Mesendoderm (in vitro differentiated cells): ENCODE measurements at regions not wholly inside any gene's neighbourhood (a gene's known extent, or its start where the extent isn't known, plus 50 kb on each side); places are given as distances from the start of the nearest gene placed in this dataset.

Source experiments
- DNase-seq: peaks from one replicate; pipeline ENCODE4 v3.0.0; 2013
- H2AK5ac ChIP-seq: 2 replicates; pipeline ENCODE4 v1.6.1; 2013; ENCODE audit warnings: low read length, inconsistent platforms
- H2BK120ac ChIP-seq: 2 replicates; pipeline ENCODE4 v1.6.1; 2013; ENCODE audit warnings: low read depth, mild to moderate bottlenecking, low read length, moderate library complexity, mixed read lengths
- H2BK15ac ChIP-seq: replicated peaks from 2 replicates; pipeline ENCODE4 v1.6.1; 2013; ENCODE audit warnings: low read depth, mild to moderate bottlenecking, moderate library complexity
- H2BK5ac ChIP-seq: 2 replicates; pipeline ENCODE4 v1.6.1; 2013; ENCODE audit warnings: low read length, inconsistent platforms
- H3K18ac ChIP-seq: 2 replicates; pipeline ENCODE4 v1.6.1; 2013; ENCODE audit warnings: mild to moderate bottlenecking, low read length, mixed read lengths
- H3K23ac ChIP-seq: one replicate; pipeline ENCODE4 v1.6.1; 2013; ENCODE audit warnings: low read length
- H3K27ac ChIP-seq: 2 replicates; pipeline ENCODE4 v1.5.1; 2013; ENCODE audit warnings: low read depth, mild to moderate bottlenecking, inconsistent platforms, low read length, moderate library complexity
- H3K27me3 ChIP-seq: 2 replicates; pipeline ENCODE4 v1.6.1; 2013; ENCODE audit warnings: low read length, control low read depth, mild to moderate bottlenecking, inconsistent platforms; ENCODE audit not compliant: insufficient read depth, poor library complexity
- H3K36me3 ChIP-seq: 2 replicates; pipeline ENCODE4 v1.6.1; 2013; ENCODE audit warnings: low read length, inconsistent platforms; ENCODE audit not compliant: control insufficient read depth, insufficient read depth
- H3K4ac ChIP-seq: one replicate; pipeline ENCODE4 v1.6.1; 2013; ENCODE audit warnings: low read depth, mild to moderate bottlenecking, low read length, moderate library complexity
- H3K4me1 ChIP-seq: 2 replicates; pipeline ENCODE4 v1.6.1; 2013; ENCODE audit warnings: low read depth, low read length, inconsistent platforms; ENCODE audit not compliant: control insufficient read depth
- H3K4me2 ChIP-seq: 2 replicates; pipeline ENCODE4 v1.6.1; 2013; ENCODE audit warnings: low read length
- H3K4me3 ChIP-seq: 2 replicates; pipeline ENCODE4 v1.5.1; 2013; ENCODE audit warnings: mild to moderate bottlenecking, low read length
- H3K56ac ChIP-seq: one replicate; pipeline ENCODE4 v1.6.1; 2013; ENCODE audit warnings: low read length
- H3K79me1 ChIP-seq: 2 replicates; pipeline ENCODE4 v1.6.1; 2013; ENCODE audit warnings: low read length, inconsistent platforms
- H3K79me2 ChIP-seq: 2 replicates; pipeline ENCODE4 v1.6.1; 2013; ENCODE audit warnings: mild to moderate bottlenecking, low read length; ENCODE audit not compliant: control insufficient read depth, insufficient read depth
- H3K9ac ChIP-seq: 2 replicates; pipeline ENCODE4 v1.6.1; 2013; ENCODE audit warnings: low read length, inconsistent platforms
- H4K5ac ChIP-seq: one replicate; pipeline ENCODE4 v1.6.1; 2013; ENCODE audit warnings: low read length
- H4K8ac ChIP-seq: one replicate; pipeline ENCODE4 v1.6.1; 2013; ENCODE audit warnings: low read depth, mild to moderate bottlenecking, control low read depth, low read length, moderate library complexity
- WGBS: extraction: QIAGEN DNeasy Blood & Tissue Kit; methylation state at CpG from one replicate; pipeline ENCODE4 v1.1.7; 2013; ENCODE audit warnings: low lambda C conversion rate, missing lambda C conversion rate; ENCODE audit not compliant: insufficient coverage; ENCODE audit errors: extremely low coverage; 5-methylcytosine and 5-hydroxymethylcytosine counted together

- Histone ChIP-seq H3K79me2 (no peaks in the 10 kb centered on the region), H2BK5ac (peak overlapping the region; percentile 72), H3K4ac (no peak overlapping the region), H3K4me1 (no peaks in the 10 kb centered on the region), H2BK120ac (no peak overlapping the region), H2BK15ac (no peak overlapping the region), H3K56ac (peak overlapping the region; percentile 92), H3K27me3 (no peaks in the 10 kb centered on the region), H4K8ac (no peak overlapping the region), H3K4me3 (peak overlapping the region; percentile 77), H3K27ac (peak overlapping the region; percentile 52), H3K4me2 (peak overlapping the region; percentile 65), H3K36me3 (no peaks in the 10 kb centered on the region), H2AK5ac (no peak overlapping the region), H3K9ac (peak overlapping the region; percentile 75), H4K5ac (no peak overlapping the region), H3K79me1 (no peaks in the 10 kb centered on the region), H3K23ac (no peak overlapping the region), H3K18ac (no peak overlapping the region)
- no CpG with 5 or more reads among the region's 24 CpGs for WGBS
- peak; percentile 96 for DNase-seq
Observed at GRCh38 chr12:125983094-125983783, 918.0 kb downstream of the AACS start.

- no peaks in the 10 kb centered on the region for H3K79me2 ChIP-seq
- no CpG with 5 or more reads among the region's 14 CpGs for WGBS
Observed at GRCh38 chr12:125983784-125984500, 918.7 kb downstream of the AACS start.

GRCh38 chr12:125988545-125988944 is 923.3 kb downstream of the AACS start:
- Histone ChIP-seq H3K79me1 (no peaks in the 10 kb centered on the region), H3K27me3 (no peaks in the 10 kb centered on the region), H3K18ac (no peak overlapping the region), H3K79me2 (no peaks in the 10 kb centered on the region), H3K27ac (no peak overlapping the region), H2BK120ac (no peak overlapping the region), H3K36me3 (no peaks in the 10 kb centered on the region), H3K4me1 (no peaks in the 10 kb centered on the region), H3K4me2 (no peak overlapping the region), H3K4ac (no peak overlapping the region), H2AK5ac (no peak overlapping the region), H4K5ac (no peak overlapping the region), H2BK5ac (no peak overlapping the region), H3K9ac (no peak overlapping the region), H3K4me3 (no peak overlapping the region), H3K23ac (no peak overlapping the region), H2BK15ac (no peak overlapping the region), H3K56ac (no peak overlapping the region), H4K8ac (no peak overlapping the region)
- WGBS: no CpG with 5 or more reads among the region's 4 CpGs
- peak; percentile 2 for DNase-seq

More at GRCh38 chr12:125983784-125984500, 918.7 kb downstream of the AACS start:
- Histone ChIP-seq H3K23ac (no peak overlapping the region), H2BK5ac (peak overlapping the region; percentile 5), H3K4ac (no peak overlapping the region), H3K18ac (peak overlapping the region; percentile 33), H2BK15ac (no peak overlapping the region), H3K9ac (peak overlapping the region; percentile 73), H3K27ac (peak overlapping the region; percentile 50), H2AK5ac (no peak overlapping the region), H3K27me3 (no peaks in the 10 kb centered on the region), H3K4me1 (no peaks in the 10 kb centered on the region), H3K4me3 (peak overlapping the region; percentile 58), H3K4me2 (peak overlapping the region; percentile 65), H4K8ac (no peak overlapping the region), H3K56ac (peak overlapping the region; percentile 81), H3K36me3 (no peaks in the 10 kb centered on the region), H3K79me1 (no peaks in the 10 kb centered on the region), H2BK120ac (no peak overlapping the region), H4K5ac (peak overlapping the region; percentile 17)
- peak; percentile 78 for DNase-seq

GRCh38 chr12:125989696-125990095 is 924.5 kb downstream of the AACS start:
- H2BK120ac ChIP-seq: no peak overlapping the region
- no peak overlapping the region for H3K23ac ChIP-seq
- no peak overlapping the region for H3K4me3 ChIP-seq
- H3K4me1 ChIP-seq: no peaks in the 10 kb centered on the region
- H2BK5ac ChIP-seq: no peak overlapping the region
- H2AK5ac ChIP-seq: no peak overlapping the region
- no peak overlapping the region for H3K9ac ChIP-seq
- H3K18ac ChIP-seq: no peak overlapping the region
- no peak overlapping the region for H4K5ac ChIP-seq
- no peak overlapping the region for H3K56ac ChIP-seq
- no peak overlapping the region for H3K27ac ChIP-seq
- no peak overlapping the region for H3K4me2 ChIP-seq
- no CpG with 5 or more reads among the region's 2 CpGs for WGBS
- no peaks in the 10 kb centered on the region for H3K79me2 ChIP-seq
- H2BK15ac ChIP-seq: no peak overlapping the region
- no peak overlapping the region for H3K4ac ChIP-seq
- no peaks in the 10 kb centered on the region for H3K36me3 ChIP-seq
- no peaks in the 10 kb centered on the region for H3K79me1 ChIP-seq
- no peaks in the 10 kb centered on the region for H3K27me3 ChIP-seq
- no peak overlapping the region for H4K8ac ChIP-seq
- DNase-seq: peak; percentile 7

- DNase-seq: no peak
- Histone ChIP-seq H3K4me3 (no peak overlapping the region), H3K18ac (no peak overlapping the region), H3K36me3 (no peaks in the 10 kb centered on the region), H2BK5ac (no peak overlapping the region), H2BK120ac (no peak overlapping the region), H3K79me1 (no peaks in the 10 kb centered on the region), H2BK15ac (no peak overlapping the region), H4K5ac (no peak overlapping the region), H3K4me1 (no peaks in the 10 kb centered on the region), H4K8ac (no peak overlapping the region), H3K9ac (no peak overlapping the region), H3K4ac (no peak overlapping the region), H3K27ac (no peak overlapping the region), H3K27me3 (no peaks in the 10 kb centered on the region), H3K23ac (no peak overlapping the region), H3K56ac (no peak overlapping the region), H3K79me2 (no peaks in the 10 kb centered on the region), H3K4me2 (no peak overlapping the region), H2AK5ac (no peak overlapping the region)
- no CpG with 5 or more reads among the region's 4 CpGs for WGBS
Observed at GRCh38 chr12:125996443-125996842, 931.2 kb downstream of the AACS start.
